Uterus (tissue), 3 donors: ENCODE measurements at regions not wholly inside any gene's neighbourhood (a gene's known extent, or its start where the extent isn't known, plus 50 kb on each side); places are given as distances from the start of the nearest gene placed in this dataset.

Source experiments
- DNase-seq, 2 donors: peaks; one replicate each; pipeline ENCODE4 v3.0.0-alpha.2; 2019 to 2020
- H3K27ac ChIP-seq, 2 donors: fragments of 200-600 bp; sonication (generic); 1 replicate in 1 of 2; 2 replicates in 1 of 2; pipeline ENCODE4 v1.5.1; 2016 to 2018
- H3K27me3 ChIP-seq, 2 donors: fragments of 200-600 bp; sonication (generic); one replicate each; pipeline ENCODE4 v1.5.1; 2018 to 2019; ENCODE audit warnings: control low read depth in 1 of 2
- H3K36me3 ChIP-seq, 2 donors: fragments of 200-600 bp; sonication (generic); one replicate each; pipeline ENCODE4 v1.5.1; 2019; ENCODE audit warnings: control low read depth in 1 of 2
- H3K4me1 ChIP-seq, 2 donors: fragments of 200-600 bp; sonication (generic); one replicate each; pipeline ENCODE4 v1.5.1; 2018 to 2019; ENCODE audit warnings: control low read depth in 1 of 2
- H3K4me3 ChIP-seq, 2 donors: fragments of 200-600 bp; sonication (generic); 1 replicate in 1 of 2; 2 replicates in 1 of 2; pipeline ENCODE4 v1.5.1; 2018 to 2019; ENCODE audit warnings: mild to moderate bottlenecking in 1 of 2
- H3K9me3 ChIP-seq, 2 donors: fragments of 200-600 bp; sonication (generic); one replicate each; pipeline ENCODE4 v1.5.1; 2019; ENCODE audit warnings: control low read depth in 1 of 2
- CTCF ChIP-seq, 4 experiments: fragments of 200-600 bp in 2 of 4; fragments of 450-650 bp in 2 of 4; sonication (generic) in 2 of 4; IDR thresholded peaks; one replicate each; pipeline ENCODE4 v1.5.1; 2016 to 2019; ENCODE audit warnings: antibody characterized with exemption in 4 of 4, mild to moderate bottlenecking in 2 of 4, moderate library complexity in 1 of 4
- POLR2A ChIP-seq, 2 donors: fragments of 450-650 bp; IDR thresholded peaks; one replicate each; pipeline ENCODE4 v1.6.1; 2016; ENCODE audit warnings: antibody characterized with exemption in 2 of 2, mild to moderate bottlenecking in 1 of 2, moderate library complexity in 1 of 2
- intact Hi-C: fragments of 100-400 bp; cut with DNase I; formaldehyde crosslinking; loops from one replicate; pipeline ENCODE4 v1.15.1; 2023; ENCODE audit warnings: low total_unique reads
- donor health status: DM: yes; HTN: yes; CAD: no.

DNA sequence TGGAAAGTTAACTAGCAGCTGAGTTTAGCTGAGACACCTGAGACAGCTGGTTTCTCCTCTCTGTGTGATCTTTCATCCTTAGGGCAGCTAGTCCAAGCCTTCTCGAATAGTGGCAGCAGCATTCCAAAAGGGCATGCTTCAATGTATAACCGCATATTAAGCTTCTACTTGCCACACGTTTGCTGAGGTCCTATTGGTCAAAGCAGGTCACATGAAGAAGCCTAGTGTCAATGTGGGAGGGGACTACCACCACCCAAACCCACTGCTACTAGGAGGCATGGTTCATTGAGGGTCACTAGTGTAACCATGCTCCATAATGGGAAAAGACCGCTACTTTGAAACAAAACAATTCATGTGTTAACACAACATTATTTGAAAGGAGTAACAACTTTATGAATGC lies 314.9 kb upstream of the SMIM31 start:
- intact Hi-C loops: no loop called here
- no peak for TF ChIP-seq POLR2A (IDR thresholded peaks at IDR 0.05)
- no peaks in the 10 kb centered on the region for H3K4me1 ChIP-seq
- H3K27me3 ChIP-seq: no peaks in the 10 kb centered on the region
- H3K36me3 ChIP-seq: no peaks in the 10 kb centered on the region
- no peaks in the 10 kb centered on the region for H3K9me3 ChIP-seq
- no peak overlapping the region for H3K27ac ChIP-seq
- no peak for DNase-seq
- H3K4me3 ChIP-seq: no peak overlapping the region

- no peaks in the 10 kb centered on the region for H3K36me3 ChIP-seq
- TF ChIP-seq POLR2A (IDR thresholded peaks at IDR 0.05): no peak
- no peak for TF ChIP-seq CTCF (IDR thresholded peaks at IDR 0.05)
- H3K4me3 ChIP-seq: no peak overlapping the region
- no peak for DNase-seq
- intact Hi-C loops: no loop called here
- no peaks in the 10 kb centered on the region for H3K9me3 ChIP-seq
- H3K27me3 ChIP-seq: no peaks in the 10 kb centered on the region
- no peak overlapping the region for H3K27ac ChIP-seq
- no peaks in the 10 kb centered on the region for H3K4me1 ChIP-seq
These were observed 313.7 kb upstream of the SMIM31 start for GRCh38 chr4:164440199-164440598.

GRCh38 chr4:164441109-164441508 lies 312.8 kb upstream of the SMIM31 start:
- no peaks in the 10 kb centered on the region for H3K4me1 ChIP-seq
- no peaks in the 10 kb centered on the region for H3K27me3 ChIP-seq
- intact Hi-C loops: no loop called here
- no peaks in the 10 kb centered on the region for H3K36me3 ChIP-seq
- TF ChIP-seq POLR2A (IDR thresholded peaks at IDR 0.05): no peak
- TF ChIP-seq CTCF (IDR thresholded peaks at IDR 0.05): no peak
- H3K27ac ChIP-seq: no peak overlapping the region
- H3K4me3 ChIP-seq: no peak overlapping the region
- DNase-seq: no peak
- no peaks in the 10 kb centered on the region for H3K9me3 ChIP-seq

GRCh38 chr4:164442180-164442579 lies 311.8 kb upstream of the SMIM31 start:
- Histone ChIP-seq H3K9me3 (no peaks in the 10 kb centered on the region), H3K27ac (no peak overlapping the region), H3K4me3 (no peak overlapping the region), H3K27me3 (no peaks in the 10 kb centered on the region), H3K36me3 (no peaks in the 10 kb centered on the region), H3K4me1 (no peaks in the 10 kb centered on the region)
- no peak for DNase-seq
- TF ChIP-seq POLR2A (IDR thresholded peaks at IDR 0.05): no peak
- TF ChIP-seq CTCF (IDR thresholded peaks at IDR 0.05): no peak
- intact Hi-C loops: no loop called here

GRCh38 chr4:164446516-164446915 lies 307.4 kb upstream of the SMIM31 start:
- Histone ChIP-seq H3K4me1 (no peaks in the 10 kb centered on the region), H3K9me3 (no peaks in the 10 kb centered on the region), H3K36me3 (no peaks in the 10 kb centered on the region), H3K27ac (no peak overlapping the region), H3K4me3 (no peak overlapping the region), H3K27me3 (no peaks in the 10 kb centered on the region)
- intact Hi-C loops: no loop called here
- no peak for DNase-seq
- no peak for TF ChIP-seq POLR2A (IDR thresholded peaks at IDR 0.05)

DNA sequence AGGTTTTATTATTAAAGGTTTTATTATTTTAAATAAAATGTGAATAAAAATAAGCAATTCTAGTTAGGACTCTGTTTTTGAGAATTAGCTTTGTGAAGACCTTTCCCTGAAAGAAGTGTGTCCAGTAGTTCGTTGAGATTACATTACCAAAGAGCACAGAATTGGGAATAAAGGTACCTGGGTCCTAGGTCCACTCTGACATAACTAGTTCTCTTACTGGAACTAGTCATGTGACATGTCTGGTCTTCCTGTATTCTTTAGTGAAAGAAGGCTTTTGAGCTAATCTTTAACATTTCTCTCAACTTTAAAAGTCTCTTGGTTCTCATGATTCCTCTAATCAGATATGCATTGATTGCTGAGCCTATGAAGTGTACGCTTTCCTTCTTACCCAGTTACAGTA lies 292.0 kb upstream of the SMIM31 start:
- TF ChIP-seq CTCF (IDR thresholded peaks at IDR 0.05) (no peak), POLR2A (IDR thresholded peaks at IDR 0.05) (no peak)
- DNase-seq: no peak
- H3K4me3 ChIP-seq: no peak overlapping the region
- H3K36me3 ChIP-seq: no peaks in the 10 kb centered on the region
- intact Hi-C loops: no loop called here
- no peaks in the 10 kb centered on the region for H3K27me3 ChIP-seq
- no peak overlapping the region for H3K27ac ChIP-seq
- no peaks in the 10 kb centered on the region for H3K4me1 ChIP-seq
- no peaks in the 10 kb centered on the region for H3K9me3 ChIP-seq
